ENCODE measurements at regions not wholly inside any gene's neighbourhood (a gene's known extent, or its start where the extent isn't known, plus 50 kb on each side); places are given as distances from the start of the nearest gene placed in this dataset.

- H3K4me1 ChIP-seq, result no peaks in the 10 kb centered on the region
- H3K9me3 ChIP-seq, result peaks cover 0 to 7% (median 1%) of the 10 kb centered on the region in 4 donors
- H3K4me3 ChIP-seq, result no peak overlapping the region
- TF ChIP-seq POLR2AphosphoS5 (IDR thresholded peaks at IDR 0.05) (no peak), POLR2A (IDR thresholded peaks at IDR 0.05) (no peak), CTCF (IDR thresholded peaks at IDR 0.05) (no peak), EP300 (IDR thresholded peaks at IDR 0.05) (no peak)
- H3K36me3 ChIP-seq, result no peaks in the 10 kb centered on the region
- no peaks in the 10 kb centered on the region for H3K27me3 ChIP-seq
- WGBS, 2 donors, result 77 to 89% methylated on average over 5 of the region's 5 CpGs
- no peak overlapping the region for H3K27ac ChIP-seq
- ATAC-seq (ENCODE audit: low FRiP score in 2 of 2) (no peak), DNase-seq (no peak)
These were observed 83.4 kb downstream of the CLDN1 start for GRCh38 chr3:190238871-190239270.

- TF ChIP-seq CTCF (IDR thresholded peaks at IDR 0.05), result no peak
- no peak for TF ChIP-seq EP300 (IDR thresholded peaks at IDR 0.05)
- TF ChIP-seq POLR2AphosphoS5 (IDR thresholded peaks at IDR 0.05), result no peak
- no peak for TF ChIP-seq POLR2A (IDR thresholded peaks at IDR 0.05)
- H3K4me3 ChIP-seq, result no peak overlapping the region
- 94 to 98% methylated on average over 3 of the region's 3 CpGs for WGBS, 2 donors
- no peaks in the 10 kb centered on the region for H3K27me3 ChIP-seq
- H3K36me3 ChIP-seq, result no peaks in the 10 kb centered on the region
- H3K27ac ChIP-seq, result no peak overlapping the region
- H3K4me1 ChIP-seq, result peaks cover 0 to 7% (median 4%) of the 10 kb centered on the region in 4 donors
- no peaks in the 10 kb centered on the region for H3K9me3 ChIP-seq
- DNase-seq (no peak), ATAC-seq (ENCODE audit: low FRiP score in 2 of 2) (no peak)
These were observed 87.6 kb downstream of the CLDN1 start for GRCh38 chr3:190234621-190235020.

- no peak overlapping the region for H3K4me3 ChIP-seq
- peaks cover 0 to 7% (median 5%) of the 10 kb centered on the region in 4 donors for H3K4me1 ChIP-seq
- WGBS, 2 donors, result 69% methylated on average over 4 of the region's 4 CpGs
- H3K27ac ChIP-seq, result no peak overlapping the region
- ATAC-seq (ENCODE audit: low FRiP score in 2 of 2), result no peak
- TF ChIP-seq POLR2A (IDR thresholded peaks at IDR 0.05) (no peak), CTCF (IDR thresholded peaks at IDR 0.05) (no peak), POLR2AphosphoS5 (IDR thresholded peaks at IDR 0.05) (no peak), EP300 (IDR thresholded peaks at IDR 0.05) (no peak)
- H3K27me3 ChIP-seq, result no peaks in the 10 kb centered on the region
- H3K9me3 ChIP-seq, result no peaks in the 10 kb centered on the region
- no peaks in the 10 kb centered on the region for H3K36me3 ChIP-seq
- no peak for DNase-seq
These were observed 92.4 kb downstream of the CLDN1 start for GRCh38 chr3:190229632-190230424.

GRCh38 chr3:190227064-190227463 lies 95.2 kb downstream of the CLDN1 start:
- DNase-seq, result no peak
- Histone ChIP-seq H3K4me1 (peaks cover 0 to 6% (median 2%) of the 10 kb centered on the region in 4 donors), H3K4me3 (no peak overlapping the region), H3K36me3 (no peaks in the 10 kb centered on the region), H3K9me3 (no peaks in the 10 kb centered on the region), H3K27ac (no peak overlapping the region), H3K27me3 (no peaks in the 10 kb centered on the region)
- 79 to 81% methylated on average over 2 of the region's 2 CpGs for WGBS, 2 donors
- no peak for TF ChIP-seq EP300 (IDR thresholded peaks at IDR 0.05)
- TF ChIP-seq POLR2A (IDR thresholded peaks at IDR 0.05), result no peak
- no peak for TF ChIP-seq POLR2AphosphoS5 (IDR thresholded peaks at IDR 0.05)
- TF ChIP-seq CTCF (IDR thresholded peaks at IDR 0.05), result no peak
- no peak for ATAC-seq (ENCODE audit: low FRiP score in 2 of 2)

Measured in upper lobe of left lung (tissue), 6 donors.